ENCODE measurements at regions not wholly inside any gene's neighbourhood (a gene's known extent, or its start where the extent isn't known, plus 50 kb on each side); places are given as distances from the start of the nearest gene placed in this dataset.

DNA sequence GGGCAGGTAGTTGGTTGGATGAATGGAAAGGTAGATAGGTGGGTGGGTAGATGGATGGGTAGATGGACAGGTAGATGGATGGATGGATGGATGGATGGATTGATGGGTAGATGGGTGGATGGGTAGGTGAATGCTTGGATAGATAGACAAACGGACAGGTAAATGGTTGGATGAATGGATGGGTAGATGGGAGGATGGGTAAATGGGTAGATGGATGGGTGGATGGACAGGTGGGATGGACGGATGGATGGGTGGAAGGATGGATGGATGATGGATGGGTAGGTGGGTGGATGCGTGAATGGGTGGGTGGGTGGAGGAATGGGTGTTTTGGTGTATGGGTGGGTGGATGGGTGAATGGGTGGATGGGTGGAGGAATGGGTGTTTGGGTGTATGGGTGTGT, 50.1 kb upstream of the ASAP2 start:
- no peak for DNase-seq

DNA sequence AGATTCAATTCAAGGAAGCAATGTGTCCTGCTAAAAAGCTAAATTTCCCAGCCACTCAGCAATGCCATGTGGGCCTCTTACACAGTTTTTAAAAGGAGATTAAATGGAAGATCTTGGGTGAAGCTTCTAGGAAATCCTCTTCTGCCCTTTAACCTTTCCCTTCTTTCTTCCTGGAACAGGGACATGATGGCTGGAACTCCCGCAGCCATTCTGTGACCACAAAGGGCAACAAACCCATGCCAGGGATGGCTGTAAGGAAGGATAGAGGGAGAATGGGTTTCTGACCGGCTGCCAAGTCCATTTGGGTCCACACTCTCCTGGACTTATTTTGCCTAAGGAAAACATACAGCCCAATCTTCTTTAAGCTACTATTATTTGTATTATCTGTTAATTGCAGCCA, 52.6 kb upstream of the ASAP2 start:
- DNase-seq = no peak

DNA sequence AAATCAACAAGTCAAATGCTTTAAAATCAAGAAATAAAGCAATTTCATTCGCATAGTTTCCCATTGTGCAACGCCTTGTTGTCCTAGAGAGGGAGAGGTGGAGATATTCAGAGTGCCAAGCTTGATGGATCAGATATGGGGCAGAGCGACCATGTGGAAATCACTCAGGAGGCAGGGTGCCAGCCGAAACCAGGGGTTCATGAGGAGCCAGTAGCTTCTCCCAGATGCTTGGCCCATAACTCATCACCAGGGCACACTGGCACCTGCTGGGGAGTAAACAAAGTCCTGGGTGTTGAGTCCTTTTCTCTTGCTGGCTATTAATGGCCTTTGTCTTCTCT, 53.0 kb upstream of the ASAP2 start:
- no peak for DNase-seq

DNA sequence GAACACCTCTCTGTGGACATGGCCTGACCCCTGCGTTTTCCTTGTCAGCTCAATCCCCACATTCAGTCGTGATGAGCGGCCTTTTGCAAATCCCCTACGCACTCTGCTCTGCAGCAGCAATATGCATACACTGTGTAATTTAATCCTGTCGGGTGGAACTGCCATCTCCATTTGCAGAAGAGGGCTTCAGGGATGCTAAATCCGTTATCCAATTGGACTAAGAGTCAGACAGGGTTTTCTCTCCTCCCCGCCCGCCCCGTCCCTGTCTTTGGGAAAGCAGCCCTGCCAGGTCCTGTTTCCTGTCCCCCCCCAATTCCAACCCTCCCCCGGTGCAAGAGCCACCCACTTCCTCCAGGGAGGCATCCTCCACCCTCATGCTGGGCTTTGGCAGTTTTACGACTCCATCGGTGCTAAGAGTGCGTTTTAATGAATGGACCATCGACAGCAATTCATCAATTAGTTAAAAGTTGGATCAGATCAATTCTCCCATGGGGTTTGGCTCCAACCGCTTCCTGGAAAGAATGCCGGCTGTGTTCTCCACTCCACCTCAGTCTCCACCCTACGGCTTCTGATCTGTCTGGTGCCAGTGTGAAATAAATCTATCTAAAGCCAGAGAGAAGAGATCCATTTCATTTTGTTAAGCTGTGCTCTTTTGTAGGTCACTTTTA, 53.5 kb upstream of the ASAP2 start:
- DNase-seq = peak; percentile 8

DNA sequence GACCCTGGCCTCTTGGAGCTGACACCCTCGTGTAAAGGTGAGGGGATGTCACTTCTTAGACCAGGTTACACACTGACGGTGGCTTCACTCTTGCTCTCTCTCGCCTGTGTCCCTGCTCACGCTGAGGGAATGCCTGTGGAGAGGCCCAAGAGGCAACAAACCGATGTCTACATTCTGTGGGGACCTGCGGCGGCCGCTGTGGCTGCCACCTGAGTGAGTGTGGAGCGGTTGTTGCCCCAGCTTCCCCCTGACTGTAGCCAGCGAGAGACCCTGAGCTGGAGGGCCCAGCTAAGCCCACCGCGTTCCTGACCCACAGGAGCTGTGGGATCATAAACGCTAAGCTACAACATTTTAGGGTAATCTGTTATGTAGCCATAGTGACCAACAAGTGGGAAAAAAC, 55.7 kb upstream of the ASAP2 start:
- no peak for DNase-seq

DNA sequence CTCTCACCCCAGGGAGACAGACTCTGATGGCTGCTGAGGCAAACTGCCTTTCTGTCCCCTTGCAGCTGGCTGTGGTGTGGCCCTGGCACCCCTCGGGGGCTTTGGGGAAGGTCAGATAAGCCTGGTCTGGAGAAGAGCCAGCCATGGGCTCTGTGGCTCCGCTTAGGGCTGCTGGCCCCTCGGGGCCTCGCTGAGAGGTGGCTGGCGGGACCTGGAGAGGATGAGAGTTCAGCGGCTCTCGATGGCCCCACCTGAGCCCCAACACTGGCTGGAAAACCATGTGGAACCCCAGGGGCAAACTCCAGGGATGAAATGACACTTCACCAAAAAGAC, 56.1 kb upstream of the ASAP2 start:
- DNase-seq = no peak

DNA sequence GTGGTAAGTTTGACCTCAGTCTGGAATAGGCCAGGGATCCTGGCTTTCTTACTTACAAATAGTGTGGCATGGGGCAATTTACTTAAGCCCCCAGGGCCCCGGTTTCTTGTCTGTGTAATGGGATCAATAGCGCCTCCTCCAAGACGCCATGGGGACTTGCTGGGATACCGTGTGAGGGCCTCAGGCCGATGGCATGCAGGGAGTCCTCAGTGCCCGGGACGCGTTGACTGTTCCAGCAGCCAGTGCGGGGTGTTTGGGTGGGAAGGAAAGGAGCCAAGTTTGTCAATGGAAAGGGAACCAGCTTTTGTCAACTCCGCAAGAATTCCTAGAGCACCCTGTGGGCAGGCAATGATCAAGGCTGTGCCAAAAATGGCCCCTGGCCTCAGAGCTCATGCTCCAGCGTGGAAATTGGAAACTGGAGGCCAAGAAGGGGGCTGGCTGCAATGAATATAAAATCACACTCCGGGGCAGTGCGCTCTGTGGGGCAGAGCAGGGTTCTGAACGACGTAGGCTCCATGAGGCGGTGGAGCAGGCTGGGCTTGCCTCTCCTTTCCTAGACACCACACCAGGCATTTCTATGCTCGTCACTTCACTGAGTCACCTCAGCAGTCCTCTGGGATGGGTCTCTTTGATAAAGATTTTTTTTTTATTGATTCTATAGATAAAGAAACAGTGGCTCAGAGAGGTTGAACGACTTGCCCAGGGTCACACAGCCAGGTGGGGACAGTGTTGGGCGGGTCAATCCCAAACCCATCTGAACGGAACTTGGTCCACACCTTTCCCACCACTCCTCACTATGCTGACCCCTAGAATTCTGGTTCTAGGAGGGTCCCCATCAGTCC, 56.7 kb upstream of the ASAP2 start:
- DNase-seq = no peak

DNA sequence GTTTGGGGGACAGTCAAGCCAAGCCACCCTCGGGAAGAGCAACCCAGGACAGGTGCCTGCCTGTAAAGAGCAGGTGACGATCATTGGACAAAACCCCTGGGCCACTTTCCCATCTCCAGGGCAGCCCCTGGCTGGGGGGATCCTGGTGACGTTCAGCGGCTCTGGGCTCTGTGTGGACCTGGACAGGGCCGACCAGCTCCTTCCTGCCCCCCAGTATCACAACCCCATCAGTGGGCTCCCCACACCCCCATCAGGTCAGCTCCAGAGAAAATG, 57.3 kb upstream of the ASAP2 start:
- DNase-seq = no peak

DNA sequence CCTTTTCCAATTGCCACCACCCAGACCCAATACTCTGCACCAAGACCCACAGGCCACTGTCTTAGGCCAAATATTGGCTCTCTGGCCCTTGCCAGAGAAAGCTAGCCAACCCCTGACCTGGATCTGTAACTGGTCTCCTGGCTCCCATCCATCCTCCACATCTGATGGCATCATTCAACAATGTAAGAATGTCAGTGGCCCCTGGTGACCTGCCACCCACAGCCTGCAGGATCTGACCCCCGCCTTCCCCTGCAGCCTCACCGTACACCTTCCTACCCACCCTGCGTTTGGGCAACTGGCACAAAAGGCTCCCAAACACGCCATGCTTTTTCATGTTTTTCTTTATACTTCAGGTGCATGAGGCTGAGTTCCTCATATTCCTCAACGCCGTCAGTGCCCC, 60.0 kb upstream of the ASAP2 start:
- DNase-seq = no peak

DNA sequence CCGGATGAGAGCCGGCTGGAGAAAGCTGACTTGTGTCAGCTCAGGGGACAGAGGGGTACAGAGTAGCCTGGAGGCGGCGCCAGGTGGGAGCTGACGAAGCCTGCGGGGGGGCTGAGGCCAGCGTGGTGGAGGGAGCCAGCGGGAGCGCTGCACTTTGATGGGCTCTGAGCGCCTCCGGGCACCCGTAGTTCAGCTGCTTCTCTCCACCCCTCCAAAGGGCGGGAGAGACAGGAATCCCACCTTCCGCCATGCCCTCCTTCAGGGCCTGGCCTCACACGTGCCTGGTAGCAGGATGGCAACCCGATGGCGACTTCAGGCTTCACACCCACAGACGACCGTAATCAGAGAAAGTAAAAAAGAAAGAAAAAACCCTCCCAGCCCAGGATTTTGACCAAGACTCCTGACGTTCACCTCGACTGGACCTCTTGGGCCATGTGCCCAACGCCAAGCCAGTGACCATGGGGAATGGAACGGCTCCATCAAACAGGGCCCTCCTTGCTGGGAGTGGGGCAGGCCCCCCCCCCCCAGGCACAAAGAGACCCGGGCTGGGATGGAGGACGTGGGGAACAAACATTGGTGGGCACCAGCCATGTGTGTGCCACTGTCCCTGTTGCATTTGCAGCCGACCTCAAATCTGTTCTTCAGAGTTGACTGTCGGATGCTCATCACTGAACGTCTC, 60.7 kb upstream of the ASAP2 start:
- DNase-seq = no peak

DNA sequence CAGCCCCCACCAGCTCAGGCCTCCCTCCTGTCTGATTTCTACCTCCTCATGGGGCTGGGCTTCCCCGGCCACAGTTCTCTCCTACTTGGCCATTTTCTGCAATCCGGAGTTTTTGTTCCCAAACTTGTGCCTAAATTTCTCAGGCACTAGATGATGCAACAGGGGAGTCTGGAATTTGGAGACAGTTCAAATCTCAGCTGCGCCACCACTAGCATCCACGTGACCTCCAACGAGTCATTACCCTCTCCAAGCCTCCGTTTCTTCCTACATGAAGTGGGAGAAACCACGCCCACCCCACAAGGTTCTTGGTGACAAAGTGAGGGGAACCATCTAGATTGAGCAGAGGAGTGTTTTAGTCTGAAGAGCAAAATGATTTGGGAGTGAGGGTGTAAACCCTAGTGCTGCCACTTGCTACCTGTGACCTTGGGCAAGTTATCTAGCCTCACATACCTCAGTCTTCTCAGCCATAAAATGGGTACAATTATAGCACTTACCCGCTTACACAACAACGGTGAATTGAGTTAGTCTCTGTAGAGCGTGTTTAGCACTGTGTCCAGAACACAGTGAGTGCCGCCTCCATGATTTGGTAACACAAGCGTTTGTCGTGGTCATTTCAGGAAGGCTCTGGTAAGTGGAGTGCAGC, 61.4 kb upstream of the ASAP2 start:
- DNase-seq = no peak

DNA sequence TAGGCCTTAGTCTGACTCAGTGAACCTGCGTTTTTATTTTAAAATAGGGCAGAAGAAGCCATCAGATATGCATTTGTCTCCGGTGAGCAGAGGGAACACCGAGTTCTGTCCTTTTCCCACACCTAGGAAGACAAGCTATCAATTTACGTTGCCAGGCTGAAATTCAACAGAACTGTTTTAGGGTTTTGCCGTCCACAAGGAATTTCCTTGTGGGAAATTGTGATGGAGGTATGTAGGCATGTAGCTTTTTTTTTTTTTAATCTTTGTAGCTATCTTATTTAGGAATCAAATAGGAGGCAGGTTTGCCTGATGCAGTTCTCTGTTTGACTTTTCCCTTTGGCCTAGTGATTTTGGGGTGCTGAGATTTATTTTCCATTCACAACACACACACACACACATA, 62.0 kb upstream of the ASAP2 start:
- DNase-seq = no peak

DNA sequence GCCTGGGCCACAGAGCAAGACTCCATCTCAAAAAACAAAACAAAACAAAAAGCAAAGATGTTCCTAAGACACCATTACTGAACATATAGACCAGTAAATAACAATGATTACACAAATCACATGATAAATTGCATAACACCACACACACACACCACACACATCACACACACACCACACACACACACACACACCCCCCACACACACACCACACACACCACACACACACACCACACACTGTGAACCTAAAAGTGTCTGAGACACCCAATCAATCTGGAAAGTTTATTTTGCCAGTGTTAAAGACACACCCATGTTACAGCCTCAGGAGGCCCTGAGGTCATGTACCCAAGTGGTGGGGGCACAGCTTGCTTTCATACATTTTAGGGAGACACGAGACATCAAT, 62.6 kb upstream of the ASAP2 start:
- DNase-seq = no peak

DNA sequence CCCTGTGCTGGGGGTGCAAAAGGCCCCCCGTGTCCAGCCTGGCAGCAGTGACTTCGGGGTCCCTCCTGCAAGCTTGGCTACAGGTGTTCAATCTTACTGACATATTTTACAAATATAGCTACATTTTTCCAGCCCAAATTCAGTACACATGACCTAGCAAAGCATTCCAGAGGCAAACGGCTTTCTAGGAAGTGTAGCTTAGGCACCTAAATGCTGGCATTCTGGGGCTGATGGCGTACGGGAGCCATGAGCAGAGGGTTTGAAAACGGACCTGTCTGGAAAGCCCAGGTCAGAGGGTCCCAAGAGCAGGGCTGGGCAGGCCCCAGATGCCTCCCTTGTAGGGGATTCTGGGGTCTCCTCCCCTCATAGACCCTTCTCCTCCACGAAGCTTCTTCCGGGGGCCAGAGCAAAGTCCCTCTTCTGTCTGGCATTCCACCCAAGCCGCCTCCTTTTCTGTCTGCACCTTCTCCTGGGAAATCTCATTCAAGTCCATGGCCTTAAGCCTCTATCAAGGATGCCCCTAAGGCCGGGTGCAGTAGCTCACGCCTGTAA, 63.3 kb upstream of the ASAP2 start:
- DNase-seq = no peak

DNA sequence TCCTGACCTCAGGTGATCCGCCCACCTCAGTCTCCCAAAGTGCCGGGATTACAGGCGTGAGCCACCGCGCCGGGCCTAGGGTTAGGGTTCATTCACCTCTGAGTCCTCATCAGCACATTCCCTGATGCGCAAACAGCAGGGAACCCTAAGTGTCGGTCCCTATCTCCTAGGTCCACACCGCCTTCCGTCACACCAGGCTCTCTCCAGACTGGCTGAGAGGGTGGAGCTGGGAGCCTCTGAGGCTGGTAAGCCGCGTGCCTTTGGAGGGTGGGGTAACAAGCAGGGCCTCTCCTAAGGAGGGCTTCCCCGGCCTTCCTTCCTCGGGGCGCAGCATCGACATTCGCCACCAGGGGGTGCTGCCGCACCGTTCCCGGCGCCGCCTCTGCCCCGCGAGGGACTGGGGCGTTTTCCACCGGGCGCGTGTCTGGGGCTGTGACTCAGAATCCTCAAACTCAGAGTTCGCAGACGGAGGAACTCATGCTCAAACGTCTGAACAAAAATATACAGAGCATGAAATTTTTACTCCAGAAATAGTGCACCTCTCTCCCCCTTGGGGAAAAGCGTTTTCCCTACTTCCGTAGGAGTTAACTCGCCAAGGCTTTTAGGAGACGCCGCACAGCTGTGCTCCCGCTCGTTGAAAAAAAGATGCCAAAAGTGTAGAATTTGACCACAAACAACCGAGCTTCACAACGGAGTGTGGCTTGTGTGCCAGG, 63.9 kb upstream of the ASAP2 start:
- peak; percentile 25 for DNase-seq

DNA sequence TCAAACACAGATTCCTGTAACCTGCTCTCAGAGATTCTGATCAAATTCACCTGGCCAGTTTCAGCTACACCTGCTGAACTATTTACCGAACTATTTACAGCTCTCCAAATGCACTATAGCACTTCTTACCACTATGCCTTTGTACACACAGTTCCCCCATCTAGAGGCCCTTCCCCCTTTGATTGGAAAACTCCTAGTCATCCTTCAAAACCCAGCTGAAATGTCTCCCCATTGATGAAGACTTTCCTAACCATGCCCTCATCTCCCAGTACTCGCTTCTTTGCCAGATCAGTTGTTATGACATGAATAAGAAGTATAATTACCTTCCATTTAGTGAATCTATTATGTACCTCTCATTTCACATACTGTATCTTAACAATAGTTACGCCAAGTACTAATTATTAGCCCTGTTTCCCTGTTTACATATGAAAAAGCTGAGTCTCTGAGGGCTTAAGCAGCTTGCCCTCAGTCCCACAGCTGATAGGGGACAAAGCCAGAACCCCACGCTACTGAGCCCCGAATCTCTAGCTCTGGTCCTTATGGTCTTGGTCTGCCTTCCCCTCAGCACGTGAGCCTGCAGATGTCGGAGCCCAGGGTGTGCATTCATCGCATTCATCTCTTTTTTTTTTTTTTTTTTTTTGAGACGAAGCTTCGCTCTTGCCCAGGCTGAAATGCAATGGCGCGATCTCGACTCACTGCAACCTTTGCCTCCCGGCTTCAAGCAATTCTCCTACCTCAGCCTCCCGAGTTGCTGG, 64.7 kb upstream of the ASAP2 start:
- no peak for DNase-seq

DNA sequence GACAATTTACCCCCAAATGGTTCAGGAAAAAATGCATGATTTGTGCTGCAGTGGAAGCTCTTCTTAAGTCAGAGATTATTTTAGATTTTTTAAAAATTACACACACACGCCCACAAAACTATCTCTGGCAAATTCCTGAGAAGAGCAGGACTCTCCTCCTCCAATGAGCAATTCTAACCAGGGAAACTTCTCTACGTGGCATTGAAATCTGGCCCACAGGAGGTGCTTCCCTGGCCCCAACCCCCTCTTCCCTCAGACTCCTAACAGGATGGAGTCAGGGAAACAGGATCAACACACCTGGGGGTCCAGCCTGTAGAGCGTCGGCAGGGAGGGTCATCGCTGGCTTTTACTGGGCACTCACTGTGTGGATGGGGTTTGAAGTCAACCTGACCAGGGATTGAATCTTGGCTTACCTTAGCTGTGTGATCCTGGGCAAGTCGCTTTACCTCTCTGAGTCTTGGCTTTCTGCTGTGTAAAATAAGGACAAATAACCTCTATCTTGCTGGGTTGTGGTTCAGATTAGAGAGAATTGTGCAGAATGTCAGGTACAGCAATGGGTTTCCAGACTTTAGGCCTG, 65.4 kb upstream of the ASAP2 start:
- no peak for DNase-seq

DNA sequence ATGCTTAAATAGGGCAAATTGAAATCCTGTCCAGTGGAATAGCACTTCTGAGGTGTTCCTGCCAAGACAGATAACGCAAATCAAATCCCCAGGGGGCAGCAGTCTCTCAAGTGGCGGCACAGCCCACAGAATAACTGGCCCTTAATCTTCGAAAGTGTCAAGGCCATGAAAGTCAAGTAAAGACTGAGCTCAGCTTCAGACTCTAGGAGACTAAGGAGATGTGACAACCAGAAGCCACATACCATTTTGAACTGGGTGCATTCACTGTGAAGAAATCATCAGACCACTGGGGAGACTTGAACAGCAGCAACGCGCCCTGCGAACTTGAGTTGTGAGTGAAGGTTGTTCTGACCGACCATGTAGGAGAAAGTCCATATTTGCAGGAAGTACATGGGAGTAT, 66.0 kb upstream of the ASAP2 start:
- no peak for DNase-seq

DNA sequence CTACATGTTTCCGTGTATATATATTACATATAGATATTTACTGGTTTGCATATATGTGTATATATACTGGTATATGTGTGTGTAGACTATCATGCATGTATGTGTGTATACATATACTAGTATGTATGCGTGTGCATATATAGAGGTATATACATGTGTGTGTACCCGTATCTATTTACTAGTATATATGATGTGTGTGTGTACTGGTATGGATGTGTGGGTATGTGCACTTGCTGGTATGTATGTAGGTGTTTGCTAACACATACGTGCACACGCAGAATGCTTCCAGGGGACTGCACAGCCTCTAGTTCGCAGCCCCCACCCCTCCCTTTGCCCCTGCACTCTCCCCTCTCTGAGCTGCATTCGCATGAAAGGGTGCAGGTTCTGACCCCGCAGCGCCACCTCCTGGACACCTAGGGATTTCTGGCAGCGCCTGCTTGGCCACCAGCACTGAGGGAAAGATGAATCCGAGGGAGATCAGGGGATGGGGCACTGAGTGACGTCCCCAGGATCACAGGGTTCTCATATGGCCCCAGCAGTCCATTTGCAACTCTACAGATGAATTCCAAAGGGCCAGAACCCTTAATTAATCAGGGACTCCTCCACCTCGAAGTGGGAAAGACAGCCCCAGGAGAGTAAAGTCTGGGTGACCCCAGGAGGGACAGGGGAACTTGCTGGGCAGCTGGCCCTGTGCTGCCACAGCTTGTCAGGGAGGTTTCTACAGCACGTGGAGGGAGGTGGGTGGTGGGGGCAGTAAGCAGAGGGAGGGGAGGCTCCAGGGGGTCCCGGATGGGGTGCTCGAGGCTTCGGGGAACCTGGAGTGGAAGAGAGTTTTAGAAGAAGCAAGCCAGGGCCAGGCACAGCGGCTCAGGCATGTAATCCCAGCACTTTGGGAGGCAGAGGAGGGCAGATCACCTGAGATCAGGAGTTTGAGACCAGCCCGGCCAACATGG, 66.8 kb upstream of the ASAP2 start:
- DNase-seq = peak; percentile 65

DNA sequence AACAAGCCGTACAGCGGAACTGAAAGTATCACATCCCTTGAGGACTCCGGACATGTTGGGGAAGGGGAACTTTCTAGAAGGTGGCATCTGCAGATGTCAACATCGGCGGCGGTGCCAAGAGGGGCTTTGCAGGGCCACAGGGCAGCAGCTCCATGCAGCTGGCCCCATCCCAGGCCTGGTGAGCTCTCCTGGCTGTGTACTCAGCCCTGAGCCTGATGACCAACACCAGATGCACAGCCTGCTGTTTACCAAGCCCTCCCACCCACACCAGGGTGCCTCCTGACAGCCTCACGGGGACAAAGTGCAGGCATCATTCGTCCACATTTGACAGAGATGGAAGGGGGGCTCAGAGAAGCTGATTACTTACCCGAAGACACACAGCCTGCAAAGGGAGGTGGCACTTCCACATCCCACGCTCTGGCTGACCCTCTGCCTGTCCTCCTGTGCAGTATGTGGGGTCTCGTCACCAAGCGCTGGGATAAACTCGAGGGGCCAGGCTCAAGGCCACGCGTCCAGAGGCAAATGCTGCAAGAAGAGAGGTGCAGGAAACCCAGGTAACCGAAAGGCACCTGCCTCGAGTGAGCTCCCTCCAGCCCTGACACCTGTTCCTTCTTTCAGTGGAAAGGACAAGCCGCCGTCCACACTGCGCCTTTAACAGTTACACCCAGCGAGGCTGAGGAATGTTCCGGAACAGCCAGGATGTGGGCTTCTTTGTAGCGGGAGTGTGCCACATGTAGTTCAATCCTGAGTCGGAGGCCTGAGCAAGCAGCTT, 69.0 kb upstream of the ASAP2 start:
- no peak for DNase-seq

Measured in NCI-H748 treated with DMSO at 0.1 percent for 48 hours (cell line).